ENCODE measurements at regions not wholly inside any gene's neighbourhood (a gene's known extent, or its start where the extent isn't known, plus 50 kb on each side); places are given as distances from the start of the nearest gene placed in this dataset. TPM values are rescaled to one million over a fixed set of nuclear protein-coding genes. Genes with fewer than 3 reads are reported as not detected.

DNA sequence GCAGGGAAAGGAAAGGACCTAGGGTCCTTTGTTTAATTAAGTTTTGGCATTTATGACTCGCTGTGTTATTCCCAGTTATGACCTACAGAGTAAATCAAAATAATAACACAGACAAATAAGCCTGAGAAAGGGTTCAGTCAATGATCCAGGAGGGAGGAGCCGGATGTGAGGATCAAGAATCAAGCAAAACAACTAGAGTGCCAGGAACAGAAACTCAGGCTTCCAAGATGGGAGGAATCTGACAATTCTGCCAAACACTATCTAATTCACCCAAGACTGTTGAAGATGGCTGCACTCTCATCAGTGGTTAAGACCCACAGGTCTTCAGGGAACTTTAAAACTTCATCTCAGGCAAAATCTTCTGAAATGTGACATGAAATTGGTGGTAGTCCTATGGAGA, 50.3 kb upstream of the PIP4K2A start:
- CTCF ChIA-PET (ENCODE audit: low intra/inter-chr PET ratio), result no interaction called here
- no TSS peak for BruUV-seq (replicated peaks)

More for the DNA sequence above, 50.3 kb upstream of the PIP4K2A start:
- Histone ChIP-seq H3K27ac (ENCODE audit: extremely low read depth, low read depth, low read length) (no peak overlapping the region), H3K9me3 (replicated peaks; ENCODE audit: control insufficient read depth, insufficient read depth, low read depth, low read length) (peaks cover 2% of the 10 kb centered on the region), H3K4me1 (replicated peaks in 1 of 2; ENCODE audit: control insufficient read depth in 2 of 2, insufficient read depth in 2 of 2, low read length in 2 of 2) (peaks cover 4 to 5% of the 10 kb centered on the region in 2 experiments; a peak in 3 of 5 replicates), H3K9ac (ENCODE audit: insufficient read depth in 1 of 2, low read depth in 2 of 2, low read length in 2 of 2) (no peak overlapping the region), H3K36me3 (ENCODE audit: control insufficient read depth, insufficient read depth, low read length) (no peaks in the 10 kb centered on the region), H3K4me3 (no peak overlapping the region), H3K27me3 (ENCODE audit: control insufficient read depth in 2 of 2, insufficient read depth in 2 of 2, low read length in 2 of 2) (no peaks in the 10 kb centered on the region), H2AFZ (ENCODE audit: low read depth, low read length) (no peak overlapping the region), H4K20me1 (replicated peaks; ENCODE audit: control insufficient read depth, insufficient read depth, low read length) (no peaks in the 10 kb centered on the region), H3K4me2 (ENCODE audit: insufficient read depth, low read length) (no peak overlapping the region), H3K79me2 (ENCODE audit: control insufficient read depth, insufficient read depth, low read length) (no peaks in the 10 kb centered on the region), H3K9me1 (ENCODE audit: control insufficient read depth, insufficient read depth, low read length) (no peaks in the 10 kb centered on the region)
- in situ Hi-C loops (cut with MboI) (no loop called here), intact Hi-C loops (cut with micrococcal nuclease) (no loop called here)
- POLR2A ChIA-PET, result no interaction called here
- FAIRE-seq (no peak), DNase-seq (ENCODE audit: extremely low read depth in 1 of 4, low spot score in 3 of 4) (no peak), ATAC-seq (no peak)
- TF ChIP-seq USF2 (CRISPR knock-in tag; IDR thresholded peaks at IDR 0.05), result no peak
- TF ChIP-seq MBD2 (IDR thresholded peaks at IDR 0.05; ENCODE audit: borderline replicate concordance, low read depth), result no peak
- no peak for TF ChIP-seq U2AF1 (optimal IDR thresholded peaks at IDR 0.05; ENCODE audit: low read depth, low read length)
- no peak for TF ChIP-seq KDM1A (IDR thresholded peaks at IDR 0.05)
- TF ChIP-seq, protein P1, sequence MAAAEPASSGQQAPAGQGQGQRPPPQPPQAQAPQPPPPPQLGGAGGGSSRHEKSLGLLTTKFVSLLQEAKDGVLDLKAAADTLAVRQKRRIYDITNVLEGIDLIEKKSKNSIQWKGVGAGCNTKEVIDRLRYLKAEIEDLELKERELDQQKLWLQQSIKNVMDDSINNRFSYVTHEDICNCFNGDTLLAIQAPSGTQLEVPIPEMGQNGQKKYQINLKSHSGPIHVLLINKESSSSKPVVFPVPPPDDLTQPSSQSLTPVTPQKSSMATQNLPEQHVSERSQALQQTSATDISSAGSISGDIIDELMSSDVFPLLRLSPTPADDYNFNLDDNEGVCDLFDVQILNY (CRISPR knock-in tag; IDR thresholded peaks at IDR 0.05), result no peak
- TF ChIP-seq CAMTA2 (CRISPR knock-in tag; conservative IDR thresholded peaks at IDR 0.05), result no peak
- no peak for TF ChIP-seq TOE1 (IDR thresholded peaks at IDR 0.05; ENCODE audit: borderline replicate concordance)
- no peak for TF ChIP-seq TOE1 (CRISPR knock-in tag; IDR thresholded peaks at IDR 0.05; ENCODE audit: borderline replicate concordance, low read depth)
- WGBS (ENCODE audit: insufficient coverage, low coverage, missing lambda C conversion rate), result 44% methylated on average over 2 of the region's 2 CpGs

Small RNA genes in the stretch of these regions (small RNA-seq; reads per million reads assigned to genes)
- not detected for gene RNU6-413P
